GM21737 (cell line): ENCODE measurements at regions not wholly inside any gene's neighbourhood (a gene's known extent, or its start where the extent isn't known, plus 50 kb on each side); places are given as distances from the start of the nearest gene placed in this dataset.

Experiments used
- ATAC-seq: cut with Tn5 transposase; IDR thresholded peaks from one replicate; pipeline ENCODE4 v1.9.1; 2021; ENCODE audit warnings: mild to moderate bottlenecking, moderate library complexity; ENCODE audit not compliant: unreplicated experiment

- ATAC-seq, result no peak
Observed at GRCh38 chr2:196248467-196249094, 77.2 kb upstream of the STK17B start.

- no peak for ATAC-seq
Observed at GRCh38 chr2:196249171-196249570, 77.8 kb upstream of the STK17B start.

GRCh38 chr2:196249860-196250259, 78.5 kb upstream of the STK17B start:
- ATAC-seq, result peak; percentile 84

GRCh38 chr2:196251132-196251531, 79.8 kb upstream of the STK17B start:
- no peak for ATAC-seq

- ATAC-seq, result no peak
Observed at GRCh38 chr2:196252408-196253115, 81.2 kb upstream of the STK17B start.

GRCh38 chr2:196253116-196253480, 81.7 kb upstream of the STK17B start:
- ATAC-seq, result no peak

- ATAC-seq, result no peak
Observed at GRCh38 chr2:196256585-196256984, 85.2 kb upstream of the STK17B start.

GRCh38 chr2:196257086-196257485, 85.7 kb upstream of the STK17B start:
- ATAC-seq, result no peak

- ATAC-seq, result no peak
Observed at GRCh38 chr2:196258407-196258806, 87.0 kb upstream of the STK17B start.

GRCh38 chr2:196259507-196260481, 88.4 kb upstream of the STK17B start:
- no peak for ATAC-seq

- no peak for ATAC-seq
Observed at GRCh38 chr2:196260546-196260945, 89.2 kb upstream of the STK17B start.

- ATAC-seq, result no peak
Observed at GRCh38 chr2:196262606-196263005, 91.2 kb upstream of the STK17B start.

GRCh38 chr2:196263181-196263747, 91.9 kb upstream of the STK17B start:
- peak; percentile 94 for ATAC-seq

- no peak for ATAC-seq
Observed at GRCh38 chr2:196266351-196266750, 95.0 kb upstream of the STK17B start.

- no peak for ATAC-seq
Observed at GRCh38 chr2:196266855-196267254, 95.5 kb upstream of the STK17B start.

GRCh38 chr2:196268025-196268424, 96.6 kb upstream of the STK17B start:
- ATAC-seq, result no peak

- peak; percentile 62 for ATAC-seq
Observed at GRCh38 chr2:196268538-196269338, 97.4 kb upstream of the STK17B start.

- no peak for ATAC-seq
Observed at GRCh38 chr2:196271795-196272194, 100.4 kb upstream of the STK17B start.

- peak; percentile 44 for ATAC-seq
Observed at GRCh38 chr2:196274387-196274809, 103.0 kb upstream of the STK17B start.

- ATAC-seq, result peak; percentile 38
Observed at GRCh38 chr2:196275646-196276352, 104.4 kb upstream of the STK17B start.
